Activated CD4-positive, alpha-beta T cell treated with anti-CD3 and anti-CD28 coated beads for 1 hour (primary cell): ENCODE measurements at regions not wholly inside any gene's neighbourhood (a gene's known extent, or its start where the extent isn't known, plus 50 kb on each side); places are given as distances from the start of the nearest gene placed in this dataset.
"Not testable (repeated sequence)": the region's sequence is repeated elsewhere in the genome, so short reads cannot be mapped to it uniquely, and the experiment has no call there.

Experiments
- DNase-seq: peaks from one replicate; pipeline ENCODE4 v3.0.0-alpha.2; 2020

GRCh38 chr16:5215901-5216300, 118.3 kb upstream of the EEF2KMT start:
- no peak for DNase-seq

- DNase-seq, result no peak
These were observed 116.9 kb upstream of the EEF2KMT start for GRCh38 chr16:5214466-5214865.

GRCh38 chr16:5212501-5212900, 114.9 kb upstream of the EEF2KMT start:
- DNase-seq, result not testable (repeated sequence)

- DNase-seq, result not testable (repeated sequence)
These were observed 110.4 kb upstream of the EEF2KMT start for GRCh38 chr16:5207862-5208498.

GRCh38 chr16:5207001-5207523, 109.5 kb upstream of the EEF2KMT start:
- no peak for DNase-seq

GRCh38 chr16:5206331-5206990, 108.9 kb upstream of the EEF2KMT start:
- DNase-seq, result no peak

GRCh38 chr16:5205361-5206040, 107.9 kb upstream of the EEF2KMT start:
- DNase-seq, result no peak

GRCh38 chr16:5203675-5204074, 106.1 kb upstream of the EEF2KMT start:
- not testable (repeated sequence) for DNase-seq

- DNase-seq, result no peak
These were observed 102.5 kb upstream of the EEF2KMT start for GRCh38 chr16:5200123-5200522.

GRCh38 chr16:5196204-5196603, 98.6 kb upstream of the EEF2KMT start:
- no peak for DNase-seq

GRCh38 chr16:5193861-5194260, 96.3 kb upstream of the EEF2KMT start:
- DNase-seq, result no peak

GRCh38 chr16:5188989-5189352, 91.4 kb upstream of the EEF2KMT start:
- no peak for DNase-seq

- no peak for DNase-seq
These were observed 90.9 kb upstream of the EEF2KMT start for GRCh38 chr16:5188318-5188988.

GRCh38 chr16:5187402-5187952, 89.9 kb upstream of the EEF2KMT start:
- no peak for DNase-seq

GRCh38 chr16:5186381-5186903, 88.8 kb upstream of the EEF2KMT start:
- no peak for DNase-seq

- DNase-seq, result no peak
These were observed 78.9 kb upstream of the EEF2KMT start for GRCh38 chr16:5176505-5176904.

GRCh38 chr16:5175266-5175665, 77.7 kb upstream of the EEF2KMT start:
- no peak for DNase-seq

- no peak for DNase-seq
These were observed 68.9 kb upstream of the EEF2KMT start for GRCh38 chr16:5166486-5166885.

GRCh38 chr16:5165429-5165828, 67.8 kb upstream of the EEF2KMT start:
- DNase-seq, result not testable (repeated sequence)

GRCh38 chr16:5162801-5163200, 65.2 kb upstream of the EEF2KMT start:
- not testable (repeated sequence) for DNase-seq

- DNase-seq, result not testable (repeated sequence)
These were observed 64.3 kb upstream of the EEF2KMT start for GRCh38 chr16:5161888-5162287.

- not testable (repeated sequence) for DNase-seq
These were observed 62.4 kb upstream of the EEF2KMT start for GRCh38 chr16:5160010-5160409.

GRCh38 chr16:5159537-5159936, 61.9 kb upstream of the EEF2KMT start:
- DNase-seq, result not testable (repeated sequence)
